Fibroblast of villous mesenchyme (primary cell): ENCODE measurements at regions not wholly inside any gene's neighbourhood (a gene's known extent, or its start where the extent isn't known, plus 50 kb on each side); places are given as distances from the start of the nearest gene placed in this dataset.

Experiments
- DNase-seq: peaks from one replicate; pipeline ENCODE4 v3.0.0-alpha.2; 2010; ENCODE audit warnings: low read depth
- H3K4me3 ChIP-seq: 2 replicates; pipeline ENCODE4 v1.5.1; 2011; ENCODE audit warnings: low read depth, mild to moderate bottlenecking, low read length
- CTCF ChIP-seq: IDR thresholded peaks from 2 replicates; pipeline ENCODE4 v1.5.1; 2012; ENCODE audit warnings: low read depth, mild to moderate bottlenecking, low read length; ENCODE audit not compliant: insufficient read depth

GRCh38 chr18:42231284-42231683 is 276.2 kb downstream of the PIK3C3 start:
- H3K4me3 ChIP-seq = no peak overlapping the region
- DNase-seq = no peak
- no peak for TF ChIP-seq CTCF

- no peak overlapping the region for H3K4me3 ChIP-seq
- DNase-seq = no peak
Measured at GRCh38 chr18:42231796-42232195, 276.8 kb downstream of the PIK3C3 start.

GRCh38 chr18:42233908-42234307 is 278.9 kb downstream of the PIK3C3 start:
- DNase-seq = no peak
- no peak overlapping the region for H3K4me3 ChIP-seq
- TF ChIP-seq CTCF = no peak

More at GRCh38 chr18:42231796-42232195, 276.8 kb downstream of the PIK3C3 start:
- no peak for TF ChIP-seq CTCF

GRCh38 chr18:42242758-42243157 is 287.7 kb downstream of the PIK3C3 start:
- no peak for TF ChIP-seq CTCF
- H3K4me3 ChIP-seq = no peak overlapping the region
- DNase-seq = no peak

- TF ChIP-seq CTCF = no peak
- no peak for DNase-seq
Measured at GRCh38 chr18:42245137-42245536, 290.1 kb downstream of the PIK3C3 start.

GRCh38 chr18:42255908-42256765 is 301.1 kb downstream of the PIK3C3 start:
- TF ChIP-seq CTCF = no peak

More at GRCh38 chr18:42245137-42245536, 290.1 kb downstream of the PIK3C3 start:
- no peak overlapping the region for H3K4me3 ChIP-seq

More at GRCh38 chr18:42255908-42256765, 301.1 kb downstream of the PIK3C3 start:
- no peak overlapping the region for H3K4me3 ChIP-seq
- DNase-seq = no peak
